ENCODE measurements at regions not wholly inside any gene's neighbourhood (a gene's known extent, or its start where the extent isn't known, plus 50 kb on each side); places are given as distances from the start of the nearest gene placed in this dataset.

GRCh38 chr1:172851856-172852255 lies 193.0 kb downstream of the FASLG start:
- TF ChIP-seq CTCF (IDR thresholded peaks at IDR 0.05) (no peak), POLR2A (IDR thresholded peaks at IDR 0.05) (no peak)

All from uterus (tissue), 2 donors.